Activated B cell treated with CpG ODN at 0.5 μM for 24 hours (primary cell): ENCODE measurements at regions not wholly inside any gene's neighbourhood (a gene's known extent, or its start where the extent isn't known, plus 50 kb on each side); places are given as distances from the start of the nearest gene placed in this dataset.

Experiments used
- ATAC-seq: fragments of 200-7000 bp; cut with Tn5 transposase; one replicate; pipeline ENCODE4 v1.10.0; 2021; ENCODE audit warnings: low read depth, mild to moderate bottlenecking, moderate library complexity
- CTCF ChIA-PET: fragments of 350-600 bp; sonication (Branson Sonifier 250); formaldehyde crosslinking; loops from one replicate; lab custom pipeline; 2021; ENCODE audit warnings: antibody characterized with exemption; lab: Charles Lee
- POLR2A ChIA-PET: fragments of 350-600 bp; sonication (Branson Sonifier 250); formaldehyde crosslinking; loops from one replicate; lab custom pipeline; 2021; ENCODE audit warnings: antibody characterized with exemption; lab: Charles Lee
- DNase-seq: peaks from one replicate; pipeline ENCODE4 v3.0.0; 2022
- H3K27ac Mint-ChIP-seq: one replicate; pipeline ENCODE4 v1.8.0; 2020; ENCODE audit warnings: mixed read lengths
- H3K27me3 Mint-ChIP-seq: one replicate; pipeline ENCODE4 v1.8.0; 2021; ENCODE audit warnings: mixed read lengths
- H3K36me3 Mint-ChIP-seq: one replicate; pipeline ENCODE4 v1.8.0; 2021; ENCODE audit warnings: low read depth, mixed read lengths
- H3K4me1 Mint-ChIP-seq: one replicate; pipeline ENCODE4 v1.8.0; 2021; ENCODE audit warnings: mixed read lengths
- H3K4me3 Mint-ChIP-seq: one replicate; pipeline ENCODE4 v1.8.0; 2020; ENCODE audit warnings: mild to moderate bottlenecking, mixed read lengths
- H3K9me3 Mint-ChIP-seq: one replicate; pipeline ENCODE4 v1.8.0; 2020; ENCODE audit warnings: mixed read lengths
- CTCF ChIP-seq: fragments of 200-600 bp; IDR thresholded peaks from one replicate; pipeline ENCODE4 v1.8.0; 2022; ENCODE audit warnings: antibody characterized with exemption, mild to moderate bottlenecking
- intact Hi-C: fragments of 100-400 bp; cut with micrococcal nuclease; formaldehyde crosslinking; loops from one replicate; pipeline ENCODE4 v1.15.1; 2024

GRCh38 chr15:35852818-35853624 lies 307.1 kb upstream of the DPH6 start:
- intact Hi-C loops, result no loop called here

GRCh38 chr15:35854316-35854715 lies 308.4 kb upstream of the DPH6 start:
- TF ChIP-seq CTCF, result no peak
- no peaks in the 10 kb centered on the region for H3K27me3 Mint-ChIP-seq
- POLR2A ChIA-PET, result no interaction called here
- H3K4me3 Mint-ChIP-seq, result no peak overlapping the region
- H3K27ac Mint-ChIP-seq, result no peak overlapping the region
- ATAC-seq (no peak), DNase-seq (no peak)
- intact Hi-C loops, result no loop called here
- no peaks in the 10 kb centered on the region for H3K36me3 Mint-ChIP-seq
- no peaks in the 10 kb centered on the region for H3K9me3 Mint-ChIP-seq
- no peaks in the 10 kb centered on the region for H3K4me1 Mint-ChIP-seq
- CTCF ChIA-PET, result no interaction called here

More at GRCh38 chr15:35852818-35853624, 307.1 kb upstream of the DPH6 start:
- DNase-seq, result no peak
- TF ChIP-seq CTCF, result no peak
- no peak for ATAC-seq
- POLR2A ChIA-PET, result interaction anchor here (0.6 kb wide), 1 partner anchor 10 kb away, joined by 10 read pairs; no protein-coding TSS in a partner anchor
- Mint-ChIP-seq H3K36me3 (no peaks in the 10 kb centered on the region), H3K4me3 (no peak overlapping the region), H3K27ac (no peak overlapping the region), H3K9me3 (no peaks in the 10 kb centered on the region), H3K27me3 (no peaks in the 10 kb centered on the region), H3K4me1 (no peaks in the 10 kb centered on the region)
- CTCF ChIA-PET, result no interaction called here

GRCh38 chr15:35857567-35858226 lies 311.7 kb upstream of the DPH6 start:
- Mint-ChIP-seq H3K27ac (no peak overlapping the region), H3K9me3 (peaks cover 2% of the 10 kb centered on the region), H3K4me3 (no peak overlapping the region), H3K4me1 (no peaks in the 10 kb centered on the region), H3K27me3 (no peaks in the 10 kb centered on the region), H3K36me3 (no peaks in the 10 kb centered on the region)
- DNase-seq, result no peak
- ChIA-PET CTCF (no interaction called here), POLR2A (no interaction called here)
- TF ChIP-seq CTCF, result no peak
- ATAC-seq, result no peak
- intact Hi-C loops, result no loop called here

GRCh38 chr15:35858707-35859106 lies 312.7 kb upstream of the DPH6 start:
- intact Hi-C loops, result no loop called here
- ChIA-PET POLR2A (no interaction called here), CTCF (no interaction called here)
- TF ChIP-seq CTCF, result no peak
- Mint-ChIP-seq H3K27me3 (no peaks in the 10 kb centered on the region), H3K36me3 (no peaks in the 10 kb centered on the region), H3K4me3 (no peak overlapping the region), H3K9me3 (peaks cover 2% of the 10 kb centered on the region), H3K4me1 (no peaks in the 10 kb centered on the region), H3K27ac (no peak overlapping the region)
- no peak for DNase-seq
- ATAC-seq, result no peak

GRCh38 chr15:35863655-35864054 lies 317.7 kb upstream of the DPH6 start:
- Mint-ChIP-seq H3K36me3 (no peaks in the 10 kb centered on the region), H3K4me1 (no peaks in the 10 kb centered on the region), H3K27ac (no peak overlapping the region), H3K9me3 (peaks cover 2% of the 10 kb centered on the region), H3K27me3 (no peaks in the 10 kb centered on the region), H3K4me3 (no peak overlapping the region)
- CTCF ChIA-PET, result no interaction called here
- POLR2A ChIA-PET, result no interaction called here
- intact Hi-C loops, result no loop called here
- no peak for TF ChIP-seq CTCF
- ATAC-seq (no peak), DNase-seq (no peak)
